ENCODE measurements at regions not wholly inside any gene's neighbourhood (a gene's known extent, or its start where the extent isn't known, plus 50 kb on each side); places are given as distances from the start of the nearest gene placed in this dataset.

- TF ChIP-seq CTCF (IDR thresholded peaks at IDR 0.05; ENCODE audit: insufficient read depth, low read length) (no peak), POLR2AphosphoS5 (IDR thresholded peaks at IDR 0.05; ENCODE audit: low read depth) (no peak)
- TF ChIP-seq, protein P1, sequence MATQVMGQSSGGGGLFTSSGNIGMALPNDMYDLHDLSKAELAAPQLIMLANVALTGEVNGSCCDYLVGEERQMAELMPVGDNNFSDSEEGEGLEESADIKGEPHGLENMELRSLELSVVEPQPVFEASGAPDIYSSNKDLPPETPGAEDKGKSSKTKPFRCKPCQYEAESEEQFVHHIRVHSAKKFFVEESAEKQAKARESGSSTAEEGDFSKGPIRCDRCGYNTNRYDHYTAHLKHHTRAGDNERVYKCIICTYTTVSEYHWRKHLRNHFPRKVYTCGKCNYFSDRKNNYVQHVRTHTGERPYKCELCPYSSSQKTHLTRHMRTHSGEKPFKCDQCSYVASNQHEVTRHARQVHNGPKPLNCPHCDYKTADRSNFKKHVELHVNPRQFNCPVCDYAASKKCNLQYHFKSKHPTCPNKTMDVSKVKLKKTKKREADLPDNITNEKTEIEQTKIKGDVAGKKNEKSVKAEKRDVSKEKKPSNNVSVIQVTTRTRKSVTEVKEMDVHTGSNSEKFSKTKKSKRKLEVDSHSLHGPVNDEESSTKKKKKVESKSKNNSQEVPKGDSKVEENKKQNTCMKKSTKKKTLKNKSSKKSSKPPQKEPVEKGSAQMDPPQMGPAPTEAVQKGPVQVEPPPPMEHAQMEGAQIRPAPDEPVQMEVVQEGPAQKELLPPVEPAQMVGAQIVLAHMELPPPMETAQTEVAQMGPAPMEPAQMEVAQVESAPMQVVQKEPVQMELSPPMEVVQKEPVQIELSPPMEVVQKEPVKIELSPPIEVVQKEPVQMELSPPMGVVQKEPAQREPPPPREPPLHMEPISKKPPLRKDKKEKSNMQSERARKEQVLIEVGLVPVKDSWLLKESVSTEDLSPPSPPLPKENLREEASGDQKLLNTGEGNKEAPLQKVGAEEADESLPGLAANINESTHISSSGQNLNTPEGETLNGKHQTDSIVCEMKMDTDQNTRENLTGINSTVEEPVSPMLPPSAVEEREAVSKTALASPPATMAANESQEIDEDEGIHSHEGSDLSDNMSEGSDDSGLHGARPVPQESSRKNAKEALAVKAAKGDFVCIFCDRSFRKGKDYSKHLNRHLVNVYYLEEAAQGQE (IDR thresholded peaks at IDR 0.05; ENCODE audit: insufficient replicate concordance, low read depth) = no peak
Observed at GRCh38 chr19:28887920-28888618, 324.9 kb downstream of the UQCRFS1 start.
